HL-60 (cell line): ENCODE measurements at regions not wholly inside any gene's neighbourhood (a gene's known extent, or its start where the extent isn't known, plus 50 kb on each side); places are given as distances from the start of the nearest gene placed in this dataset.

ENCODE experiments used
- DNase-seq, 2 experiments: peaks; one replicate each; pipeline ENCODE4 v3.0.0-alpha.2; 2010 to 2020; ENCODE audit warnings: low read depth in 1 of 2, low spot score in 1 of 2
- H3K27ac ChIP-seq: fragments of 250-450 bp; sonication (Bioruptor Pico); replicated peaks from 2 replicates; pipeline ENCODE4 v1.5.1; 2020; ENCODE audit warnings: mild to moderate bottlenecking, moderate library complexity
- H3K27me3 ChIP-seq: fragments of 250-450 bp; sonication (Bioruptor Pico); 2 replicates; pipeline ENCODE4 v1.5.1; 2021; ENCODE audit warnings: mild to moderate bottlenecking, moderate library complexity; ENCODE audit not compliant: insufficient read depth, poor library complexity, severe bottlenecking
- H3K4me3 ChIP-seq: replicated peaks from 2 replicates; pipeline ENCODE4 v1.5.1; 2011; ENCODE audit warnings: mild to moderate bottlenecking, control low read depth, low read length; ENCODE audit not compliant: insufficient read depth
- GABPA ChIP-seq: IDR thresholded peaks from 2 replicates; pipeline ENCODE4 v1.6.1; 2012; ENCODE audit warnings: low read depth
- POLR2AphosphoS5 ChIP-seq: IDR thresholded peaks from 2 replicates; pipeline ENCODE4 v1.6.1; 2012; ENCODE audit warnings: low read depth
- SPI1 ChIP-seq: IDR thresholded peaks from 2 replicates; pipeline ENCODE4 v1.6.1; 2012; ENCODE audit warnings: low read depth, mild to moderate bottlenecking, borderline replicate concordance
- TF ChIP-seq, protein P1 (sequence below): IDR thresholded peaks from 2 replicates; pipeline ENCODE4 v1.6.1; 2012; ENCODE audit warnings: low read depth; ENCODE audit not compliant: insufficient replicate concordance
- TF ChIP-seq, protein P2 (sequence below): IDR thresholded peaks from one replicate; pipeline ENCODE4 v1.5.1; 2011; ENCODE audit warnings: low read length, control low read depth, inconsistent platforms; ENCODE audit not compliant: insufficient read depth

DNA sequence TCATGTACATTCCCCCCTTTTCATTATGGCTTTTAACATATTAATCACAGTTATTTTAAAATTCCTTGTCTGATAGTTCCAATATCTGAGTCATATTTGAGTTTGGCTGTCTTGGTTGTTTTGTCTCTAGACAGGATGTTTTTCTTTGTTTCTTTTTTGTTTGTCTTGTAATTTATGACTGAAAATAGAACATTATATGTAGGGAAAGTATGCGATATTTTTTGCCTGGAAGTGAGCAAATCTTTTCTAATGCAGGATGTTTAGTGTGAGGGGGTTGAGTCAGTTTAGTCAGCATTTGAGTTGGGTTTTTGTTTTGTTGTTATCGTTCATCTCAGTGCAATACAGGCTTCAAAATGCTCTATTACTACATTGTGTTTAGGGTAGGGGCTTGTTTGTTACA is 239.7 kb downstream of the SNAPC1 start:
- no peak overlapping the region for H3K27ac ChIP-seq
- TF ChIP-seq, protein P1, sequence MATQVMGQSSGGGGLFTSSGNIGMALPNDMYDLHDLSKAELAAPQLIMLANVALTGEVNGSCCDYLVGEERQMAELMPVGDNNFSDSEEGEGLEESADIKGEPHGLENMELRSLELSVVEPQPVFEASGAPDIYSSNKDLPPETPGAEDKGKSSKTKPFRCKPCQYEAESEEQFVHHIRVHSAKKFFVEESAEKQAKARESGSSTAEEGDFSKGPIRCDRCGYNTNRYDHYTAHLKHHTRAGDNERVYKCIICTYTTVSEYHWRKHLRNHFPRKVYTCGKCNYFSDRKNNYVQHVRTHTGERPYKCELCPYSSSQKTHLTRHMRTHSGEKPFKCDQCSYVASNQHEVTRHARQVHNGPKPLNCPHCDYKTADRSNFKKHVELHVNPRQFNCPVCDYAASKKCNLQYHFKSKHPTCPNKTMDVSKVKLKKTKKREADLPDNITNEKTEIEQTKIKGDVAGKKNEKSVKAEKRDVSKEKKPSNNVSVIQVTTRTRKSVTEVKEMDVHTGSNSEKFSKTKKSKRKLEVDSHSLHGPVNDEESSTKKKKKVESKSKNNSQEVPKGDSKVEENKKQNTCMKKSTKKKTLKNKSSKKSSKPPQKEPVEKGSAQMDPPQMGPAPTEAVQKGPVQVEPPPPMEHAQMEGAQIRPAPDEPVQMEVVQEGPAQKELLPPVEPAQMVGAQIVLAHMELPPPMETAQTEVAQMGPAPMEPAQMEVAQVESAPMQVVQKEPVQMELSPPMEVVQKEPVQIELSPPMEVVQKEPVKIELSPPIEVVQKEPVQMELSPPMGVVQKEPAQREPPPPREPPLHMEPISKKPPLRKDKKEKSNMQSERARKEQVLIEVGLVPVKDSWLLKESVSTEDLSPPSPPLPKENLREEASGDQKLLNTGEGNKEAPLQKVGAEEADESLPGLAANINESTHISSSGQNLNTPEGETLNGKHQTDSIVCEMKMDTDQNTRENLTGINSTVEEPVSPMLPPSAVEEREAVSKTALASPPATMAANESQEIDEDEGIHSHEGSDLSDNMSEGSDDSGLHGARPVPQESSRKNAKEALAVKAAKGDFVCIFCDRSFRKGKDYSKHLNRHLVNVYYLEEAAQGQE: no peak
- TF ChIP-seq POLR2AphosphoS5: no peak
- TF ChIP-seq SPI1: no peak
- TF ChIP-seq GABPA: no peak
- TF ChIP-seq, protein P2, sequence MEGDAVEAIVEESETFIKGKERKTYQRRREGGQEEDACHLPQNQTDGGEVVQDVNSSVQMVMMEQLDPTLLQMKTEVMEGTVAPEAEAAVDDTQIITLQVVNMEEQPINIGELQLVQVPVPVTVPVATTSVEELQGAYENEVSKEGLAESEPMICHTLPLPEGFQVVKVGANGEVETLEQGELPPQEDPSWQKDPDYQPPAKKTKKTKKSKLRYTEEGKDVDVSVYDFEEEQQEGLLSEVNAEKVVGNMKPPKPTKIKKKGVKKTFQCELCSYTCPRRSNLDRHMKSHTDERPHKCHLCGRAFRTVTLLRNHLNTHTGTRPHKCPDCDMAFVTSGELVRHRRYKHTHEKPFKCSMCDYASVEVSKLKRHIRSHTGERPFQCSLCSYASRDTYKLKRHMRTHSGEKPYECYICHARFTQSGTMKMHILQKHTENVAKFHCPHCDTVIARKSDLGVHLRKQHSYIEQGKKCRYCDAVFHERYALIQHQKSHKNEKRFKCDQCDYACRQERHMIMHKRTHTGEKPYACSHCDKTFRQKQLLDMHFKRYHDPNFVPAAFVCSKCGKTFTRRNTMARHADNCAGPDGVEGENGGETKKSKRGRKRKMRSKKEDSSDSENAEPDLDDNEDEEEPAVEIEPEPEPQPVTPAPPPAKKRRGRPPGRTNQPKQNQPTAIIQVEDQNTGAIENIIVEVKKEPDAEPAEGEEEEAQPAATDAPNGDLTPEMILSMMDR: no peak
- H3K4me3 ChIP-seq: no peak overlapping the region
- no peak for DNase-seq
- H3K27me3 ChIP-seq: no peaks in the 10 kb centered on the region

DNA sequence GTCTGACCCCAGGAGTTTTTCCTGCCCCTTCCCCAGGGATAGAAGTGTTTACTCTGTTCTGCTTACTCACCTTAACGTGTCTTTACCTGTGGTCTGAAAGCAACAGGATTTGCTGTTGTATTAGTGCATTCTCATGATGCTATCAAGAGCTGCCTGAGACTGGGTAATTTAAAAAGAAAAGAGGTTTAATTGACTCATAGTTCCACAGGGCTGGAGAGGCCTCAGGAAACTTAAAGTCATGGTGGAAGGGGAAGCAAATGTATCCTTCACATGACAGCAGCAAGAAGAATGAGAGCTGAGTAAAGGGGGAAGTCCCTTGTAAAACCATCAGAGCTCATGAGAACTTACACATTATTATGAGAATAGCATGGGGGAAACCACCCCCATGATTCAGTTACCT is 240.4 kb downstream of the SNAPC1 start:
- no peak overlapping the region for H3K4me3 ChIP-seq
- DNase-seq: no peak
- H3K27me3 ChIP-seq: no peaks in the 10 kb centered on the region
- H3K27ac ChIP-seq: no peak overlapping the region
- TF ChIP-seq GABPA (no peak), POLR2AphosphoS5 (no peak), SPI1 (no peak)
- TF ChIP-seq, protein P2: no peak
- TF ChIP-seq, protein P1: no peak

DNA sequence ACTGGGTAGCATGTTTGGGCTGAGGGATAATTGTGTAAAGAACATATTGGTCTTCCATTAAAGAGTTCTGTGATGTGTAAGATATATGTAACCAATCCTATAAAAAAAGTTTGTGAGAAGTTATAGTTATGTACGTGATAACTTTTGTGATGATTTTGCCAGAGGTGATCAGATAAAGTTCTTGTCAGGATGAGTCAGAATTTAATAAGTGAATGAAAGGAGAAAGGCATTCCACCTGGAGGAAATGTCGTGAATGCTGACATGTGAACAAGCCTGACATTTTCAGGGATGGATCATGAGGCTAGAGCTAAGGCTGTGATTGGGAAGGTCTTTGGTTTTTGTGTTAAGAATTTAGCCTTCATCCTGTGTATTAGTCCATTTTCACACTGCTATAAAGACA is 241.5 kb downstream of the SNAPC1 start:
- no peak overlapping the region for H3K27ac ChIP-seq
- TF ChIP-seq, protein P2: no peak
- TF ChIP-seq POLR2AphosphoS5: no peak
- no peak for TF ChIP-seq SPI1
- no peak for TF ChIP-seq GABPA
- TF ChIP-seq, protein P1: no peak
- no peak overlapping the region for H3K4me3 ChIP-seq
- H3K27me3 ChIP-seq: no peaks in the 10 kb centered on the region
- no peak for DNase-seq
